Cerebellar cortex (tissue), 1 donor: ENCODE measurements at regions not wholly inside any gene's neighbourhood (a gene's known extent, or its start where the extent isn't known, plus 50 kb on each side); places are given as distances from the start of the nearest gene placed in this dataset.
"Not testable (repeated sequence)": the region's sequence is repeated elsewhere in the genome, so short reads cannot be mapped to it uniquely, and the experiment has no call there.

Experiments used
- DNase-seq: peaks from one replicate; pipeline ENCODE4 v3.0.0-alpha.2; 2015; ENCODE audit warnings: low spot score

GRCh38 chr5:102554082-102554481 lies 55.3 kb upstream of the SLCO6A1 start:
- DNase-seq, result no peak

- no peak for DNase-seq
Measured at GRCh38 chr5:102554728-102555127, 55.9 kb upstream of the SLCO6A1 start.

DNA sequence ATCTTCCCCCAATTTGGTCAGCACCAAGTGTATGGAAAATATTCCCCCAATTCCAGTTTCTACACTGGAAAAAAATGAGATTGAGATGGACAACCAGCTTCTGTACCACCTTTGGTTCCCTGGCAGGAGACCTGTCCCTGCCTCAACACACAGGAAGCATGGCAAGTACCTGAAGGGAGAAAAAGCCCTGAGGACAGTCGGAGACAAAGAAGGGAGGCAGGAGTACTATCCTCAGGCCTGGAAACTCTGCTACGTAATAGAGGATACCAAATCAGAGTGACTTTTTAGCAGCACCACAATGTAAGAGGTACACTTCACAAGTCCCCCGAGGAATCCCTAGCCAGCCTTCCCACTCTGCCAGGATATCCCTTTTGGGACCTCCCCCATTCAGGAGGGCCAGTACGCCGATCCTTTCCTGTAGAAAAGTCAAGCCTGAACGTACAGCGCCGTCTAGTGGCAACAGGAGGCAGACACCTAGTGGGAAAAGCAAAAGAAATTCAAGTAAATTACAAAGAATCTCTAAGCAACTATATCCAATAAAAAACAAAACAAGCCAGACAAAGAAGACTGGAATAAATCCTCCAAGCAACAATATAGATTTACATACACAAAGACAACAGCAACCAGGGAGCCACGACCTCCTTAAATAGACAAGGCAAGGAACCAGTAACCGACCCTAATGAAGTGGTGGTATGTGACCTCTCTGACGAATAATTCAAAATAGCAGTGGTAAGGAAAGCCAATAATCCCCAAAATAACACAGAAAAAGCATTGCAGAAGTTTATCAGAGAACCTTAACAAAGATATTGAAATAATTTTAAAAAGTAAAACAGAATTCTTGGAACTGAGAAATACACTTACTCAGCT lies 63.3 kb upstream of the SLCO6A1 start:
- DNase-seq, result peak; percentile 20

- no peak for DNase-seq
Measured at GRCh38 chr5:102570747-102571146, 71.9 kb upstream of the SLCO6A1 start.

GRCh38 chr5:102578362-102578761 lies 79.6 kb upstream of the SLCO6A1 start:
- DNase-seq, result no peak

DNA sequence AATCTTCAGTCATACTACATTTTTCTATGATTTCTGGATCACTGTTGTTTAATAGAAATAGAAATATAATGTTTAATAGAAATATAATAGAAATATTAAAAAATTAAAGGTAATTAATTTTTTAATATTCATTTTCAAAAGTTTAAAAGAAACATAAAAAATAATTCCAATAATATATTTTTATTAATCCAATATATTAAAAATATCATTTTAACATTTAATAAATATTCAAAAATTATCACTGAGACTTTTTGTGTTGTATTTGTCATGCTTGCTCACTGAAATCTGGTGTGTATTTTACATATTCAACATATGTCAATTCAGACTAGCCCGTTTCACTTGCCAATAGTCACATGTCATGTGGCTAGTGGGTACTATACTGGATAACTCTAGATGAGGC lies 80.6 kb upstream of the SLCO6A1 start:
- DNase-seq, result no peak

- DNase-seq, result no peak
Measured at GRCh38 chr5:102581011-102581410, 82.2 kb upstream of the SLCO6A1 start.

DNA sequence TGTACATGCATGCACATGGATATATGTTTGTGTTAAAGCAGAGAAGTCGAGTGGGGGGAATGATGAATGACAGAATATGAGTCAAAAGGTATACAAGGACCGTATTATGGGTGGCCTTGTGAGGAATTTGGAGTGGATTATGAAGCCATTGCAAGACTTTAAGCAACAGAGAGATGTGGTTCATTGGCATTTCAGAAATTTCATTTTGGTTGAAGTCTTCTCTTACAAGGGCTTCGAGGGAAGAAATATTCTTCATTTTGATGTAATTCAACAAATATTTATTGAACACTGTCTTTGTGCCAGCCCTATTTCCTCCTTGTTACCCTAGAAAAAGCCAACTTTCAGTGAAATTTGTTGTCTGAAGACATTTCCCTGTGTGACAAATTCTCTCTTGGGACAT lies 83.9 kb upstream of the SLCO6A1 start:
- DNase-seq, result no peak

DNA sequence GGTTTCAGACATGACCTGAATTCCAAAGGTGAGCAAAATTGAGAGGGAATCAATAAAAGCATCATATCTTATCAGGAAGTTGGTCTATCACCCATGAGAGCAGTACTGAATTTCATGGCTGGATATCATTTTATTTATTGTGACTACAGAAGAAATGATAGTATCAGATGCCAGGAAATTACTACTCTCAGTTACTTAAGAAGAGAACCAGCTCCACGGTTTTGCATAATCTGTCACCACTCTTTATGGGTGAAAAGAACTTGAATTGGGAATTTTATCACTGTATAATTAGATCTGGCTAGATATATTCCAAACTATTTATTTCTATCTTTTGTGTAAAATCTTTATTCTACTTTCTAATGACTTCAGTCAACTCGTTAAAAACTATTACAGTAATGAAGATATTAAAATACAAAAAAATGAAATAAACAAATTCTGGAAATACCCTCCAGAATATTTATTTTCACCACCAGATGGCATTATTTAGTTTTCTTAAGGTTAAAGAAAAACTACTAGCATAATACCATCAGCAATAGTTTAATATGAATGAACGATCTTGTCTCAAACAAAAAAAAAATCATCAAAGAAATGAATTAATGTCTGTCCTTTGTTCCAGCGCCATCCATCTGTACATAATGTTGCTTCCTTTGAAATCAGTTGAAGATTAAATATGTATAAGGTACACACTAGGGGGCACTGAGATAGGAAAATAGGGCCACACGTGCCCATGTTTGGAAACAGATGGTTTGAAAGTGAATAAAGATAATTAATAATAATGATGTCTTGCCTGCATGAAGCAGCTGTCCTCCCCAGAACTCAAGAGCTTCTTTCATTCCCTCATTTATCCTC lies 84.7 kb upstream of the SLCO6A1 start:
- DNase-seq, result peak; percentile 55

GRCh38 chr5:102589661-102590060 lies 90.9 kb upstream of the SLCO6A1 start:
- no peak for DNase-seq

DNA sequence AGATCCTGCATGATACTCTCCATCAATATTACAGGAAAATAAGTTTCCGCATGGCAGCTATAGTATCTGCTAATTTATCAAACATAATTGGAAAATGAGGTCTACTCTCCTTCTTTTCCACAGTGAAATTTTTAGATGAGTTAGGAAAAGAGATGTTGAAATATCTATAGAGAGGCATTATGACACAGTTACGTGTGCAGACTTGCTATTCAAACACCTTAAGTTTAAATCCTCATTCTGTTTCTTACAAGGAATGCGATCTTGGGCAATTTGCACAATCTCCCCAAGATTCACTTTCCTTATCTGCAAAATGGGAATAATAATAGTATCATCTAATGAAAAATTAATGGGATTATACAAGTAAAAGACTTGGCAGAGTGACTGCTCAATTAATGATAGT lies 91.7 kb upstream of the SLCO6A1 start:
- no peak for DNase-seq

DNA sequence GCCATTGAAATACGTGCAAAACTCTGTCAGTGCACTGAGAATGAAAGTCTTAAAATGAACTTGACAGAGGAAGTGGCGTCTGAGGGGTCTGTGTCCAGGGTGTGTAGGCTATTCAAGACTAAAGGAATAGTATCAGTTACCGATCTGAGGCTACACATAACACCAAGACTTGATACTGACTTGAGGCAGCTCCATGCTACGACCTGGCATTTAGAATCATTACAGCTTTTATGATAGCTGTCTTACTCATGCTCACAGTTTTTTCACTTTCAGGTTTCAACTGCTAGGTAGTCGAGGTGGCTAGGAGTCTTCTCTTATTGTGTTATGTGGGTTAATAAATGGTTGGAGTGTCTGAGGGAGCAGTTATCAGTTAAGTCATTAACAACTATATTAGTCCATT lies 92.8 kb upstream of the SLCO6A1 start:
- no peak for DNase-seq

- DNase-seq, result not testable (repeated sequence)
Measured at GRCh38 chr5:102592586-102592985, 93.8 kb upstream of the SLCO6A1 start.

- no peak for DNase-seq
Measured at GRCh38 chr5:102594192-102594591, 95.4 kb upstream of the SLCO6A1 start.

GRCh38 chr5:102595332-102595731 lies 96.5 kb upstream of the SLCO6A1 start:
- DNase-seq, result no peak

- no peak for DNase-seq
Measured at GRCh38 chr5:102596113-102596512, 97.3 kb upstream of the SLCO6A1 start.

GRCh38 chr5:102596951-102597350 lies 98.2 kb upstream of the SLCO6A1 start:
- no peak for DNase-seq

DNA sequence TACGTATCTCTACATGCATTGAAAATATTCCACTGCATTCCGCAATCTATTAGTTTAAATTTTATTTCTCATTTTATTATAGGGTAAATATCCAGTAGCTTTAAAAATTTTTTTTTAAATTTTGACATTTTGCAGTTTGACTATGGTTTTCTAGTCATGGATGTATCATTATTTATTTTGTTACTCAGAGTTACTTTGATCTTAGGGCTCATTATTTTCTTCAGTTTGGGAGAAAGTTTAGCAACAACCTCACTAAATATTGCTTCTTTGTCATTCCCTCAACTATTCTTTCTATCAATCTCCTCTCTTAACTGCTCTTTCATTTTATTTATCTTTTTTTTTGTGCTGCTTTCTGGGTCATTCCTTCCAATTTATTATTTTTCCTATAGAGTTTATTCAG lies 100.5 kb upstream of the SLCO6A1 start:
- no peak for DNase-seq

GRCh38 chr5:102600964-102601363 lies 102.2 kb upstream of the SLCO6A1 start:
- DNase-seq, result no peak

- no peak for DNase-seq
Measured at GRCh38 chr5:102603670-102604069, 104.9 kb upstream of the SLCO6A1 start.

GRCh38 chr5:102608414-102608813 lies 109.6 kb upstream of the SLCO6A1 start:
- no peak for DNase-seq

- no peak for DNase-seq
Measured at GRCh38 chr5:102611312-102611711, 112.5 kb upstream of the SLCO6A1 start.

DNA sequence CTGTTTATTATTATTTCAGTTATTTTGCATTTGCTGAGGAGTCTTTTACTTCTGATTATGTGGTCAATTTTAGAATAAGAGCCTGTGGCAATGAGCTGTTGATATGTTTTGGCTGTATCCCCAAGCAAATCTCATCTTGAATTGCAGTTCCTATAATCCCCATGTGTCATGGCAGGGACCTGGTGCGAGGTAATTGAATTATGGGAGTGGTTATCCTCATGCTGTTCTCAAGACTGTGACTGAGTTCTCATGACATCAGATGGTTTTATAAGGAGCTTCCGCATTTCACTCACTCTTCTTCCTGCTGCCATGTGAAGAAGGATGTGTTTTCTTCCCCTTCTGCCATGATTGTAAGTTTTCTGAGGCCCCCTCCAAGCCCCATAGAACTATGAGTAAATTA lies 114.9 kb upstream of the SLCO6A1 start:
- DNase-seq, result no peak
